Left ventricle myocardium inferior (tissue), 1 donor: ENCODE measurements at regions not wholly inside any gene's neighbourhood (a gene's known extent, or its start where the extent isn't known, plus 50 kb on each side); places are given as distances from the start of the nearest gene placed in this dataset.

Experiments
- DNase-seq: peaks from one replicate; pipeline ENCODE4 v3.0.0-alpha.2; 2020
- H3K27ac ChIP-seq: fragments of 200-600 bp; replicated peaks from 2 replicates; pipeline ENCODE4 v1.8.0; 2021
- H3K27me3 ChIP-seq: fragments of 200-600 bp; 2 replicates; pipeline ENCODE4 v1.8.0; 2021; ENCODE audit warnings: low read depth
- H3K36me3 ChIP-seq: fragments of 200-600 bp; 2 replicates; pipeline ENCODE4 v1.8.0; 2021
- H3K4me1 ChIP-seq: fragments of 200-600 bp; 2 replicates; pipeline ENCODE4 v1.8.0; 2021
- H3K4me3 ChIP-seq: fragments of 200-600 bp; 2 replicates; pipeline ENCODE4 v1.8.0; 2021; ENCODE audit warnings: mild to moderate bottlenecking, moderate library complexity
- H3K9me3 ChIP-seq: fragments of 200-600 bp; replicated peaks from 2 replicates; pipeline ENCODE4 v1.8.0; 2021
- CTCF ChIP-seq: fragments of 200-600 bp; IDR thresholded peaks from 2 replicates; pipeline ENCODE4 v1.8.0; 2021; ENCODE audit warnings: antibody characterized with exemption, mild to moderate bottlenecking, borderline replicate concordance
- intact Hi-C: fragments of 100-400 bp; cut with micrococcal nuclease; formaldehyde crosslinking; loops from one replicate; pipeline ENCODE4 v1.11.0; 2022
- donor health status: DM: no; HTN: yes; CAD: no; lungs with severe emphysema.

GRCh38 chr1:94336991-94337390 is 81.2 kb upstream of the ABCD3 start:
- Histone ChIP-seq H3K4me1 (peaks cover 17% of the 10 kb centered on the region), H3K36me3 (no peaks in the 10 kb centered on the region), H3K9me3 (no peaks in the 10 kb centered on the region), H3K4me3 (no peak overlapping the region), H3K27ac (no peak overlapping the region), H3K27me3 (no peaks in the 10 kb centered on the region)
- TF ChIP-seq CTCF, result no peak
- intact Hi-C loops, result loop anchor here (5.0 kb wide), 3 partner anchors 275 to 310 kb away; no protein-coding TSS in a partner anchor
- DNase-seq, result no peak

GRCh38 chr1:94335950-94336349 is 82.2 kb upstream of the ABCD3 start:
- intact Hi-C loops, result loop anchor here (5.0 kb wide), 3 partner anchors 274 to 309 kb away; no protein-coding TSS in a partner anchor
- H3K4me3 ChIP-seq, result no peak overlapping the region
- DNase-seq, result no peak
- H3K27ac ChIP-seq, result peak overlapping the region; percentile 65
- no peaks in the 10 kb centered on the region for H3K27me3 ChIP-seq
- TF ChIP-seq CTCF, result peak; percentile 89
- H3K9me3 ChIP-seq, result no peaks in the 10 kb centered on the region
- H3K36me3 ChIP-seq, result no peaks in the 10 kb centered on the region
- peaks cover 17% of the 10 kb centered on the region for H3K4me1 ChIP-seq

GRCh38 chr1:94335447-94335846 is 82.7 kb upstream of the ABCD3 start:
- Histone ChIP-seq H3K27me3 (no peaks in the 10 kb centered on the region), H3K4me3 (peak overlapping the region; percentile 29), H3K36me3 (no peaks in the 10 kb centered on the region), H3K27ac (peak overlapping the region; percentile 65), H3K9me3 (no peaks in the 10 kb centered on the region), H3K4me1 (peaks cover 22% of the 10 kb centered on the region)
- TF ChIP-seq CTCF, result no peak
- DNase-seq, result no peak
- intact Hi-C loops, result loop anchor here (5.0 kb wide), 3 partner anchors 273 to 308 kb away; no protein-coding TSS in a partner anchor

DNA sequence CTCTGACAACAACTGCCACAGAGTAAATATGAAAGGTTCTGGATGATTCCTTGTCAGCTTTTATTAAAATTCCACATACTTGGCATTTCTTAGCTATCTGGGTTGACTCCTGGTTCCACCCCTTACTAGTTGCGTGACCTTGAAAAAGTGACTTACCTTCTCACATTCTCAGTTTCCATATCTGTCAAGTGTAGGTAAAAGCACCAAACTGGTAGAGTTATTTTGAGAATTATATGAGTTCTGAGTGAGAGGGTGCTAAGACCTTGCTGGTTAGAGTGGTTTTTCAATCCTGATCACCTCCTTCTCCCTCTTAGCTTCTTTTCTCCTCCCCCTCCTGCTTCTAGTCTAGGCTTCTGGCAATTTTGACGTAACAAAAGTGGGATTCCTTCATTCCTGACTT is 83.4 kb upstream of the ABCD3 start:
- no peak for TF ChIP-seq CTCF
- DNase-seq, result no peak
- Histone ChIP-seq H3K9me3 (no peaks in the 10 kb centered on the region), H3K4me1 (peaks cover 29% of the 10 kb centered on the region), H3K27me3 (no peaks in the 10 kb centered on the region), H3K4me3 (no peak overlapping the region), H3K27ac (peak overlapping the region; percentile 65), H3K36me3 (no peaks in the 10 kb centered on the region)
- intact Hi-C loops, result loop anchor here (5.0 kb wide), 3 partner anchors 272 to 307 kb away; no protein-coding TSS in a partner anchor

GRCh38 chr1:94332952-94333351 is 85.2 kb upstream of the ABCD3 start:
- intact Hi-C loops, result no loop called here
- Histone ChIP-seq H3K4me3 (no peak overlapping the region), H3K27me3 (no peaks in the 10 kb centered on the region), H3K36me3 (no peaks in the 10 kb centered on the region), H3K9me3 (no peaks in the 10 kb centered on the region), H3K27ac (no peak overlapping the region), H3K4me1 (peaks cover 47% of the 10 kb centered on the region)
- no peak for DNase-seq
- no peak for TF ChIP-seq CTCF
